RWPE2 (cell line): ENCODE measurements at regions not wholly inside any gene's neighbourhood (a gene's known extent, or its start where the extent isn't known, plus 50 kb on each side); places are given as distances from the start of the nearest gene placed in this dataset.
A peak's percentile ranks its signal among the peaks of the same experiment; 100 is the strongest.

Source experiments
- ATAC-seq: fragments of 200-7000 bp; cut with Tn5 transposase; 3 replicates; pipeline ENCODE4 v1.9.1; 2021; ENCODE audit warnings: low read depth
- DNase-seq: peaks from one replicate; pipeline ENCODE4 v3.0.0-alpha.2; 2020; ENCODE audit warnings: low spot score
- H3K27ac ChIP-seq: fragments of 450-650 bp; 2 replicates; pipeline ENCODE4 v1.5.1; 2017; ENCODE audit warnings: mild to moderate bottlenecking; ENCODE audit not compliant: poor library complexity, severe bottlenecking
- H3K27me3 ChIP-seq: fragments of 250-450 bp; sonication (Bioruptor Pico); 2 replicates; pipeline ENCODE4 v1.5.1; 2021; ENCODE audit warnings: mild to moderate bottlenecking, moderate library complexity; ENCODE audit not compliant: insufficient read depth, poor library complexity, severe bottlenecking
- H3K36me3 ChIP-seq: fragments of 250-450 bp; sonication (Bioruptor Pico); 2 replicates; pipeline ENCODE4 v1.5.1; 2020; ENCODE audit warnings: low read depth, mild to moderate bottlenecking, moderate library complexity
- H3K4me1 ChIP-seq: fragments of 250-450 bp; sonication (Bioruptor Pico); 2 replicates; pipeline ENCODE4 v1.5.1; 2021; ENCODE audit warnings: mild to moderate bottlenecking, moderate library complexity; ENCODE audit not compliant: insufficient read depth, poor library complexity, severe bottlenecking
- H3K4me3 ChIP-seq: fragments of 250-450 bp; sonication (Bioruptor Pico); 2 replicates; pipeline ENCODE4 v1.5.1; 2021; ENCODE audit warnings: mild to moderate bottlenecking, moderate library complexity; ENCODE audit not compliant: severe bottlenecking
- H3K9me3 ChIP-seq: fragments of 250-450 bp; sonication (Bioruptor Pico); 2 replicates; pipeline ENCODE4 v1.5.1; 2021; ENCODE audit warnings: mild to moderate bottlenecking, moderate library complexity; ENCODE audit not compliant: severe bottlenecking
- TF ChIP-seq, protein P1 (sequence below): fragments of 450-650 bp; IDR thresholded peaks from one replicate; pipeline ENCODE4 v1.5.1; 2017; ENCODE audit warnings: mild to moderate bottlenecking, moderate library complexity; ENCODE audit not compliant: poor library complexity, severe bottlenecking

DNA sequence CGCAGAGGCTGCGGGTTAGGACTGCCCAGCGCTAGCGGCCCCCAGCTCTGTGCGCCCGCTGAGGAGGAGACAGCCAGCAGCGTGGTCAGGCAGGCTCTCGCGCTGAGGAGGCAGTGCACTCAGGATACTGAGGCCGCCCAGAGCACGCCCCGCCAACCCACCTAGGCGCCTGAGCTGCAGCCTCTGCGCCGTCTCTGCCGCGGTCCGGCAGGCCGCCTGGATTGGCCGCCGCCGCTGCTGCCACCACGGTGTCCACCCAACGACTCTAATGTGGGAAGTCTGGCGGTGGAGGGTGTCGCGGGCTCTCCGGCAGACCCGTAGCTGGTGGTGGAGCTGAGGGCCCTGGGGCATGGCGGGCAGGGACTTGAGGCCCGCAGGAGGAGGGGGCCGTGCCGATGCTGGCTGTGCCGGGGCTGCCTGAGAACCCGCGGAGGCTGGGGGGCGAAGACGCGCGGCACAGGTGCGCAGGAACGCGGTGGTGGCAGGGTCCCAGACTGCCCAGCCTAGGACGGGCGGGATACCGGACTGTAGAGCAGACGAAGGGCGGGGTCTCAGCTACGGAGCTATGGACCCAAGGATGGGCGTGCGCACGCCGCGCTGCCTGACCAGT is 69.9 kb downstream of the ASCL4 start:
- Histone ChIP-seq H3K36me3 (no peaks in the 10 kb centered on the region), H3K27ac (no peak overlapping the region), H3K27me3 (peaks cover 85% of the 10 kb centered on the region), H3K4me1 (no peaks in the 10 kb centered on the region), H3K9me3 (no peaks in the 10 kb centered on the region), H3K4me3 (no peak overlapping the region)
- TF ChIP-seq, protein P1, sequence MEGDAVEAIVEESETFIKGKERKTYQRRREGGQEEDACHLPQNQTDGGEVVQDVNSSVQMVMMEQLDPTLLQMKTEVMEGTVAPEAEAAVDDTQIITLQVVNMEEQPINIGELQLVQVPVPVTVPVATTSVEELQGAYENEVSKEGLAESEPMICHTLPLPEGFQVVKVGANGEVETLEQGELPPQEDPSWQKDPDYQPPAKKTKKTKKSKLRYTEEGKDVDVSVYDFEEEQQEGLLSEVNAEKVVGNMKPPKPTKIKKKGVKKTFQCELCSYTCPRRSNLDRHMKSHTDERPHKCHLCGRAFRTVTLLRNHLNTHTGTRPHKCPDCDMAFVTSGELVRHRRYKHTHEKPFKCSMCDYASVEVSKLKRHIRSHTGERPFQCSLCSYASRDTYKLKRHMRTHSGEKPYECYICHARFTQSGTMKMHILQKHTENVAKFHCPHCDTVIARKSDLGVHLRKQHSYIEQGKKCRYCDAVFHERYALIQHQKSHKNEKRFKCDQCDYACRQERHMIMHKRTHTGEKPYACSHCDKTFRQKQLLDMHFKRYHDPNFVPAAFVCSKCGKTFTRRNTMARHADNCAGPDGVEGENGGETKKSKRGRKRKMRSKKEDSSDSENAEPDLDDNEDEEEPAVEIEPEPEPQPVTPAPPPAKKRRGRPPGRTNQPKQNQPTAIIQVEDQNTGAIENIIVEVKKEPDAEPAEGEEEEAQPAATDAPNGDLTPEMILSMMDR = no peak
- ATAC-seq (peak; percentile 36), DNase-seq (no peak)

- H3K27me3 ChIP-seq = peaks cover 75% of the 10 kb centered on the region
- no peaks in the 10 kb centered on the region for H3K9me3 ChIP-seq
- H3K4me3 ChIP-seq = no peak overlapping the region
- no peak for ATAC-seq
- DNase-seq = no peak
- H3K36me3 ChIP-seq = no peaks in the 10 kb centered on the region
- TF ChIP-seq, protein P1 = no peak
- no peak overlapping the region for H3K27ac ChIP-seq
- H3K4me1 ChIP-seq = no peaks in the 10 kb centered on the region
Measured at GRCh38 chr12:107845226-107845979, 70.9 kb downstream of the ASCL4 start.

GRCh38 chr12:107845980-107846659 is 71.6 kb downstream of the ASCL4 start:
- Histone ChIP-seq H3K27me3 (peaks cover 70% of the 10 kb centered on the region), H3K27ac (no peak overlapping the region), H3K4me1 (no peaks in the 10 kb centered on the region), H3K9me3 (no peaks in the 10 kb centered on the region), H3K4me3 (no peak overlapping the region), H3K36me3 (no peaks in the 10 kb centered on the region)
- ATAC-seq (peak; percentile 17; the same call in 1 of the 3 replicates), DNase-seq (no peak)
- TF ChIP-seq, protein P1 = no peak

GRCh38 chr12:107847430-107847829 is 72.9 kb downstream of the ASCL4 start:
- ATAC-seq = no peak
- Histone ChIP-seq H3K4me1 (no peaks in the 10 kb centered on the region), H3K27me3 (peaks cover 57% of the 10 kb centered on the region), H3K4me3 (no peak overlapping the region), H3K27ac (no peak overlapping the region), H3K9me3 (no peaks in the 10 kb centered on the region), H3K36me3 (no peaks in the 10 kb centered on the region)
- TF ChIP-seq, protein P1 = no peak
- DNase-seq = no peak
